ENCODE measurements at regions not wholly inside any gene's neighbourhood (a gene's known extent, or its start where the extent isn't known, plus 50 kb on each side); places are given as distances from the start of the nearest gene placed in this dataset.

DNA sequence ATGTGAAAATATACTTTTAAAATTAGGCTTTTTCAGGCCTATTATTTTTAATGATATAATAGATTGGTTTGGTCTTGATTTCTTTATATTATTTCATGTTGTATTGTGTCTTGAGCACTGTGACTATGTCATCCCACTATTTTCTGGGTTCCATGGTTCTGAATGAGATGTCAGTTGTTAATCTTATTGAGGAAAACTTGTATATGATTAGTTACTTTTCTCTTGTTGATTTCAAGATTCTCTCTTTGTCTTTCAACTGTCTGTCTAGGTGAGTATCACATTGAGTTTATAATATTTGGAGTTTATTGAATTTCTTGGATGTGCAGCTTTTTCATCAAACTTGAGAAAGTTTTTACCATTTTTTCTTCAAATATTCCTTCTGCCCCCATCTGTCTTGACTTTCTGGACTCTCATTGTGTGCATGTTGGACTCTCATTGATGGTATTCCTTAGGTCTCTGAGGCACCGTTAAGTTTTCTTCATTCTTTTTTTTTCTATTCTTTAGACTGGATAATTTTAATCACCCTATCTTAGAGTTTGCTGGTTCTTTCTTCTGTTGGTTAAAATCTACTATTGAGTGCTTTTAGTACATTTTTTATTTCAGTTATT, 175.8 kb downstream of the TMEM167A start (continued):
- TF ChIP-seq, protein P1, sequence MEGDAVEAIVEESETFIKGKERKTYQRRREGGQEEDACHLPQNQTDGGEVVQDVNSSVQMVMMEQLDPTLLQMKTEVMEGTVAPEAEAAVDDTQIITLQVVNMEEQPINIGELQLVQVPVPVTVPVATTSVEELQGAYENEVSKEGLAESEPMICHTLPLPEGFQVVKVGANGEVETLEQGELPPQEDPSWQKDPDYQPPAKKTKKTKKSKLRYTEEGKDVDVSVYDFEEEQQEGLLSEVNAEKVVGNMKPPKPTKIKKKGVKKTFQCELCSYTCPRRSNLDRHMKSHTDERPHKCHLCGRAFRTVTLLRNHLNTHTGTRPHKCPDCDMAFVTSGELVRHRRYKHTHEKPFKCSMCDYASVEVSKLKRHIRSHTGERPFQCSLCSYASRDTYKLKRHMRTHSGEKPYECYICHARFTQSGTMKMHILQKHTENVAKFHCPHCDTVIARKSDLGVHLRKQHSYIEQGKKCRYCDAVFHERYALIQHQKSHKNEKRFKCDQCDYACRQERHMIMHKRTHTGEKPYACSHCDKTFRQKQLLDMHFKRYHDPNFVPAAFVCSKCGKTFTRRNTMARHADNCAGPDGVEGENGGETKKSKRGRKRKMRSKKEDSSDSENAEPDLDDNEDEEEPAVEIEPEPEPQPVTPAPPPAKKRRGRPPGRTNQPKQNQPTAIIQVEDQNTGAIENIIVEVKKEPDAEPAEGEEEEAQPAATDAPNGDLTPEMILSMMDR (IDR thresholded peaks at IDR 0.05; ENCODE audit: control extremely low read depth in 1 of 3, insufficient read depth in 1 of 3, low read depth in 1 of 3, low read length in 3 of 3), result no peak
- TF ChIP-seq, protein P2, sequence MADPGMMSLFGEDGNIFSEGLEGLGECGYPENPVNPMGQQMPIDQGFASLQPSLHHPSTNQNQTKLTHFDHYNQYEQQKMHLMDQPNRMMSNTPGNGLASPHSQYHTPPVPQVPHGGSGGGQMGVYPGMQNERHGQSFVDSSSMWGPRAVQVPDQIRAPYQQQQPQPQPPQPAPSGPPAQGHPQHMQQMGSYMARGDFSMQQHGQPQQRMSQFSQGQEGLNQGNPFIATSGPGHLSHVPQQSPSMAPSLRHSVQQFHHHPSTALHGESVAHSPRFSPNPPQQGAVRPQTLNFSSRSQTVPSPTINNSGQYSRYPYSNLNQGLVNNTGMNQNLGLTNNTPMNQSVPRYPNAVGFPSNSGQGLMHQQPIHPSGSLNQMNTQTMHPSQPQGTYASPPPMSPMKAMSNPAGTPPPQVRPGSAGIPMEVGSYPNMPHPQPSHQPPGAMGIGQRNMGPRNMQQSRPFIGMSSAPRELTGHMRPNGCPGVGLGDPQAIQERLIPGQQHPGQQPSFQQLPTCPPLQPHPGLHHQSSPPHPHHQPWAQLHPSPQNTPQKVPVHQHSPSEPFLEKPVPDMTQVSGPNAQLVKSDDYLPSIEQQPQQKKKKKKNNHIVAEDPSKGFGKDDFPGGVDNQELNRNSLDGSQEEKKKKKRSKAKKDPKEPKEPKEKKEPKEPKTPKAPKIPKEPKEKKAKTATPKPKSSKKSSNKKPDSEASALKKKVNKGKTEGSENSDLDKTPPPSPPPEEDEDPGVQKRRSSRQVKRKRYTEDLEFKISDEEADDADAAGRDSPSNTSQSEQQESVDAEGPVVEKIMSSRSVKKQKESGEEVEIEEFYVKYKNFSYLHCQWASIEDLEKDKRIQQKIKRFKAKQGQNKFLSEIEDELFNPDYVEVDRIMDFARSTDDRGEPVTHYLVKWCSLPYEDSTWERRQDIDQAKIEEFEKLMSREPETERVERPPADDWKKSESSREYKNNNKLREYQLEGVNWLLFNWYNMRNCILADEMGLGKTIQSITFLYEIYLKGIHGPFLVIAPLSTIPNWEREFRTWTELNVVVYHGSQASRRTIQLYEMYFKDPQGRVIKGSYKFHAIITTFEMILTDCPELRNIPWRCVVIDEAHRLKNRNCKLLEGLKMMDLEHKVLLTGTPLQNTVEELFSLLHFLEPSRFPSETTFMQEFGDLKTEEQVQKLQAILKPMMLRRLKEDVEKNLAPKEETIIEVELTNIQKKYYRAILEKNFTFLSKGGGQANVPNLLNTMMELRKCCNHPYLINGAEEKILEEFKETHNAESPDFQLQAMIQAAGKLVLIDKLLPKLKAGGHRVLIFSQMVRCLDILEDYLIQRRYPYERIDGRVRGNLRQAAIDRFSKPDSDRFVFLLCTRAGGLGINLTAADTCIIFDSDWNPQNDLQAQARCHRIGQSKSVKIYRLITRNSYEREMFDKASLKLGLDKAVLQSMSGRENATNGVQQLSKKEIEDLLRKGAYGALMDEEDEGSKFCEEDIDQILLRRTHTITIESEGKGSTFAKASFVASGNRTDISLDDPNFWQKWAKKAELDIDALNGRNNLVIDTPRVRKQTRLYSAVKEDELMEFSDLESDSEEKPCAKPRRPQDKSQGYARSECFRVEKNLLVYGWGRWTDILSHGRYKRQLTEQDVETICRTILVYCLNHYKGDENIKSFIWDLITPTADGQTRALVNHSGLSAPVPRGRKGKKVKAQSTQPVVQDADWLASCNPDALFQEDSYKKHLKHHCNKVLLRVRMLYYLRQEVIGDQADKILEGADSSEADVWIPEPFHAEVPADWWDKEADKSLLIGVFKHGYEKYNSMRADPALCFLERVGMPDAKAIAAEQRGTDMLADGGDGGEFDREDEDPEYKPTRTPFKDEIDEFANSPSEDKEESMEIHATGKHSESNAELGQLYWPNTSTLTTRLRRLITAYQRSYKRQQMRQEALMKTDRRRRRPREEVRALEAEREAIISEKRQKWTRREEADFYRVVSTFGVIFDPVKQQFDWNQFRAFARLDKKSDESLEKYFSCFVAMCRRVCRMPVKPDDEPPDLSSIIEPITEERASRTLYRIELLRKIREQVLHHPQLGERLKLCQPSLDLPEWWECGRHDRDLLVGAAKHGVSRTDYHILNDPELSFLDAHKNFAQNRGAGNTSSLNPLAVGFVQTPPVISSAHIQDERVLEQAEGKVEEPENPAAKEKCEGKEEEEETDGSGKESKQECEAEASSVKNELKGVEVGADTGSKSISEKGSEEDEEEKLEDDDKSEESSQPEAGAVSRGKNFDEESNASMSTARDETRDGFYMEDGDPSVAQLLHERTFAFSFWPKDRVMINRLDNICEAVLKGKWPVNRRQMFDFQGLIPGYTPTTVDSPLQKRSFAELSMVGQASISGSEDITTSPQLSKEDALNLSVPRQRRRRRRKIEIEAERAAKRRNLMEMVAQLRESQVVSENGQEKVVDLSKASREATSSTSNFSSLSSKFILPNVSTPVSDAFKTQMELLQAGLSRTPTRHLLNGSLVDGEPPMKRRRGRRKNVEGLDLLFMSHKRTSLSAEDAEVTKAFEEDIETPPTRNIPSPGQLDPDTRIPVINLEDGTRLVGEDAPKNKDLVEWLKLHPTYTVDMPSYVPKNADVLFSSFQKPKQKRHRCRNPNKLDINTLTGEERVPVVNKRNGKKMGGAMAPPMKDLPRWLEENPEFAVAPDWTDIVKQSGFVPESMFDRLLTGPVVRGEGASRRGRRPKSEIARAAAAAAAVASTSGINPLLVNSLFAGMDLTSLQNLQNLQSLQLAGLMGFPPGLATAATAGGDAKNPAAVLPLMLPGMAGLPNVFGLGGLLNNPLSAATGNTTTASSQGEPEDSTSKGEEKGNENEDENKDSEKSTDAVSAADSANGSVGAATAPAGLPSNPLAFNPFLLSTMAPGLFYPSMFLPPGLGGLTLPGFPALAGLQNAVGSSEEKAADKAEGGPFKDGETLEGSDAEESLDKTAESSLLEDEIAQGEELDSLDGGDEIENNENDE (IDR thresholded peaks at IDR 0.05; ENCODE audit: insufficient replicate concordance, low read length), result no peak

All from H1 (cell line).